Right cardiac atrium (tissue), 5 donors: ENCODE measurements at regions not wholly inside any gene's neighbourhood (a gene's known extent, or its start where the extent isn't known, plus 50 kb on each side); places are given as distances from the start of the nearest gene placed in this dataset.
"Not testable (repeated sequence)": the region's sequence is repeated elsewhere in the genome, so short reads cannot be mapped to it uniquely, and the experiment has no call there.

Experiments
- ATAC-seq, 2 donors: fragments of 200-7000 bp; cut with Tn5 transposase; one replicate each; pipeline versions ENCODE4 v1.8.0 to v1.9.1; 2020; ENCODE audit warnings: moderate library complexity in 2 of 2, mild to moderate bottlenecking in 1 of 2
- DNase-seq, 3 donors: peaks; one replicate each; pipeline ENCODE4 v3.0.0-alpha.2; 2020
- H3K27ac ChIP-seq: one replicate; pipeline ENCODE4 v1.5.1; 2013; ENCODE audit warnings: mild to moderate bottlenecking, low read length, control low read depth, moderate library complexity
- H3K27me3 ChIP-seq: one replicate; pipeline ENCODE4 v1.6.1; 2013; ENCODE audit not compliant: control insufficient read depth, insufficient read depth
- H3K4me1 ChIP-seq: one replicate; pipeline ENCODE4 v1.6.1; 2013; ENCODE audit warnings: low read length; ENCODE audit not compliant: control insufficient read depth, insufficient read depth
- H3K4me3 ChIP-seq: one replicate; pipeline ENCODE4 v1.5.1; 2013; ENCODE audit warnings: low read length, control low read depth
- H3K9me3 ChIP-seq: one replicate; pipeline ENCODE4 v1.6.1; 2013; ENCODE audit warnings: low read length; ENCODE audit not compliant: control insufficient read depth
- WGBS: extraction: QIAGEN DNeasy Blood & Tissue Kit; methylation state at CpG from one replicate; pipeline ENCODE4 v1.1.7; 2013; 5-methylcytosine and 5-hydroxymethylcytosine counted together
- intact Hi-C, 4 donors: fragments of 100-400 bp; cut with DNase I; formaldehyde crosslinking; loops; one replicate each; pipeline versions ENCODE4 v1.11.0 to v1.14.0; 2022 to 2023
- donor health status: healthy with polysubstance abuse.
- donor health status: DM: no; HTN: yes; CAD: no.
- donor health status: DM: no; HTN: no; CAD: no.
- donor health status: DM: no; HTN: yes; CAD: no; lungs with severe emphysema.
- donor health status: DM: yes; HTN: yes; CAD: no.

- Histone ChIP-seq H3K27me3 (no peaks in the 10 kb centered on the region), H3K27ac (no peak overlapping the region), H3K4me1 (no peaks in the 10 kb centered on the region), H3K9me3 (no peaks in the 10 kb centered on the region), H3K4me3 (no peak overlapping the region)
- no peak for DNase-seq
- intact Hi-C loops = no loop called here
- 52% methylated on average over 2 of the region's 2 CpGs for WGBS
- no peak for ATAC-seq
Observed at GRCh38 chr3:118782755-118783202, 251.9 kb downstream of the IGSF11 start.

- DNase-seq = no peak
- no peak for ATAC-seq
- no peak overlapping the region for H3K27ac ChIP-seq
- no peaks in the 10 kb centered on the region for H3K27me3 ChIP-seq
- H3K9me3 ChIP-seq = no peaks in the 10 kb centered on the region
- intact Hi-C loops = no loop called here
- no peak overlapping the region for H3K4me3 ChIP-seq
- H3K4me1 ChIP-seq = no peaks in the 10 kb centered on the region
Observed at GRCh38 chr3:118785415-118785814, 249.2 kb downstream of the IGSF11 start.

GRCh38 chr3:118791246-118791645 is 243.4 kb downstream of the IGSF11 start:
- no peak overlapping the region for H3K4me3 ChIP-seq
- intact Hi-C loops = no loop called here
- 67% methylated on average over 5 of the region's 5 CpGs for WGBS

GRCh38 chr3:118792191-118792590 is 242.5 kb downstream of the IGSF11 start:
- DNase-seq (no peak), ATAC-seq (no peak)
- WGBS = 49% methylated on average over 4 of the region's 4 CpGs
- Histone ChIP-seq H3K9me3 (no peaks in the 10 kb centered on the region), H3K27me3 (no peaks in the 10 kb centered on the region), H3K4me3 (no peak overlapping the region), H3K27ac (no peak overlapping the region), H3K4me1 (no peaks in the 10 kb centered on the region)
- intact Hi-C loops = no loop called here

More at GRCh38 chr3:118791246-118791645, 243.4 kb downstream of the IGSF11 start:
- no peak for DNase-seq
- ATAC-seq = no peak
- no peaks in the 10 kb centered on the region for H3K27me3 ChIP-seq
- H3K27ac ChIP-seq = no peak overlapping the region
- no peaks in the 10 kb centered on the region for H3K4me1 ChIP-seq
- H3K9me3 ChIP-seq = no peaks in the 10 kb centered on the region

- no peaks in the 10 kb centered on the region for H3K4me1 ChIP-seq
- no peak overlapping the region for H3K27ac ChIP-seq
- H3K27me3 ChIP-seq = no peaks in the 10 kb centered on the region
- H3K4me3 ChIP-seq = no peak overlapping the region
- ATAC-seq (no peak), DNase-seq (no peak)
- no peaks in the 10 kb centered on the region for H3K9me3 ChIP-seq
- intact Hi-C loops = no loop called here
Observed at GRCh38 chr3:118793176-118793575, 241.5 kb downstream of the IGSF11 start.

GRCh38 chr3:118799303-118799702 is 235.3 kb downstream of the IGSF11 start:
- no peaks in the 10 kb centered on the region for H3K9me3 ChIP-seq
- no peak overlapping the region for H3K4me3 ChIP-seq
- no peaks in the 10 kb centered on the region for H3K4me1 ChIP-seq
- DNase-seq (no peak), ATAC-seq (no peak)
- intact Hi-C loops = no loop called here
- H3K27me3 ChIP-seq = no peaks in the 10 kb centered on the region
- WGBS = 77% methylated on average over 3 of the region's 3 CpGs
- H3K27ac ChIP-seq = no peak overlapping the region

GRCh38 chr3:118801899-118802298 is 232.7 kb downstream of the IGSF11 start:
- H3K4me1 ChIP-seq = no peaks in the 10 kb centered on the region
- no peak overlapping the region for H3K4me3 ChIP-seq
- no peak overlapping the region for H3K27ac ChIP-seq
- intact Hi-C loops = no loop called here
- no peaks in the 10 kb centered on the region for H3K9me3 ChIP-seq
- H3K27me3 ChIP-seq = no peaks in the 10 kb centered on the region
- WGBS = 53% methylated on average over 8 of the region's 8 CpGs
- DNase-seq = peak; percentile 45 to 75 (median 72)
- peak; percentile 79 to 81 for ATAC-seq

GRCh38 chr3:118802325-118803095 is 232.1 kb downstream of the IGSF11 start:
- Histone ChIP-seq H3K9me3 (no peaks in the 10 kb centered on the region), H3K27me3 (no peaks in the 10 kb centered on the region), H3K4me3 (no peak overlapping the region), H3K4me1 (no peaks in the 10 kb centered on the region), H3K27ac (no peak overlapping the region)
- DNase-seq = peak in 1 of 3 donors; percentile 35
- ATAC-seq = peak; percentile 42 to 47
- intact Hi-C loops = no loop called here
- 74% methylated on average over 13 of the region's 13 CpGs for WGBS

- H3K4me1 ChIP-seq = no peaks in the 10 kb centered on the region
- H3K27ac ChIP-seq = no peak overlapping the region
- H3K4me3 ChIP-seq = no peak overlapping the region
- WGBS = 88% methylated on average over 3 of the region's 3 CpGs
- H3K9me3 ChIP-seq = no peaks in the 10 kb centered on the region
- ATAC-seq (no peak), DNase-seq (no peak)
- no peaks in the 10 kb centered on the region for H3K27me3 ChIP-seq
- intact Hi-C loops = no loop called here
Observed at GRCh38 chr3:118803096-118803476, 231.6 kb downstream of the IGSF11 start.

GRCh38 chr3:118805007-118805406 is 229.6 kb downstream of the IGSF11 start:
- no peak overlapping the region for H3K27ac ChIP-seq
- intact Hi-C loops = no loop called here
- H3K4me1 ChIP-seq = no peaks in the 10 kb centered on the region
- no peaks in the 10 kb centered on the region for H3K27me3 ChIP-seq
- no peak overlapping the region for H3K4me3 ChIP-seq
- WGBS = 82% methylated on average over 2 of the region's 2 CpGs
- no peak for ATAC-seq
- DNase-seq = no peak
- no peaks in the 10 kb centered on the region for H3K9me3 ChIP-seq

- Histone ChIP-seq H3K27ac (no peak overlapping the region), H3K4me1 (no peaks in the 10 kb centered on the region), H3K9me3 (no peaks in the 10 kb centered on the region), H3K4me3 (no peak overlapping the region), H3K27me3 (no peaks in the 10 kb centered on the region)
- no peak for ATAC-seq
- intact Hi-C loops = no loop called here
- WGBS = 92% methylated on average over 5 of the region's 5 CpGs
- no peak for DNase-seq
Observed at GRCh38 chr3:118806423-118806822, 228.2 kb downstream of the IGSF11 start.

GRCh38 chr3:118807349-118807748 is 227.3 kb downstream of the IGSF11 start:
- H3K4me3 ChIP-seq, ATAC-seq, intact Hi-C loops, DNase-seq, H3K27ac ChIP-seq, H3K27me3 ChIP-seq, H3K9me3 ChIP-seq, H3K4me1 ChIP-seq: not testable (repeated sequence)
- WGBS = 93% methylated on average over 2 of the region's 2 CpGs
